T-helper 17 cell (primary cell): ENCODE measurements at regions not wholly inside any gene's neighbourhood (a gene's known extent, or its start where the extent isn't known, plus 50 kb on each side); places are given as distances from the start of the nearest gene placed in this dataset.

Source experiments
- ATAC-seq: fragments of 150-1000 bp; cut with Tn5 transposase; 2 replicates; pipeline ENCODE4 v1.10.0; 2021; ENCODE audit warnings: mild to moderate bottlenecking, moderate library complexity
- DNase-seq, 3 donors: peaks; one replicate each; pipeline versions ENCODE4 v3.0.0 to v3.0.0-alpha.2; 2020 to 2021
- H3K9me3 ChIP-seq: one replicate; pipeline ENCODE4 v1.7.0; 2013; ENCODE audit warnings: low read length, mild to moderate bottlenecking; ENCODE audit not compliant: control insufficient read depth, poor library complexity, severe bottlenecking
- H3K27ac Mint-ChIP-seq: one replicate; pipeline ENCODE4 v1.8.0; 2022; ENCODE audit warnings: mild to moderate bottlenecking, moderate library complexity, mixed read lengths
- H3K27me3 Mint-ChIP-seq: one replicate; pipeline ENCODE4 v1.8.0; 2022; ENCODE audit warnings: mixed read lengths
- H3K36me3 Mint-ChIP-seq: one replicate; pipeline ENCODE4 v1.8.0; 2022; ENCODE audit warnings: low read depth, mixed read lengths
- H3K4me1 Mint-ChIP-seq: one replicate; pipeline ENCODE4 v1.8.0; 2022; ENCODE audit warnings: mild to moderate bottlenecking, mixed read lengths
- H3K4me3 Mint-ChIP-seq: one replicate; pipeline ENCODE4 v1.8.0; 2022; ENCODE audit warnings: mild to moderate bottlenecking, moderate library complexity, mixed read lengths

- H3K27me3 Mint-ChIP-seq, result no peaks in the 10 kb centered on the region
- no peak for DNase-seq
- ATAC-seq, result no peak
- no peak overlapping the region for H3K27ac Mint-ChIP-seq
- H3K4me3 Mint-ChIP-seq, result no peak overlapping the region
- H3K36me3 Mint-ChIP-seq, result no peaks in the 10 kb centered on the region
- H3K4me1 Mint-ChIP-seq, result no peaks in the 10 kb centered on the region
- peaks cover 2% of the 10 kb centered on the region for H3K9me3 ChIP-seq
These were observed 1124.5 kb upstream of the ATXN8OS start for GRCh38 chr13:68982961-68983619.

GRCh38 chr13:68976287-68976686, 1131.3 kb upstream of the ATXN8OS start:
- no peak for ATAC-seq
- no peak overlapping the region for H3K27ac Mint-ChIP-seq
- H3K4me1 Mint-ChIP-seq, result no peaks in the 10 kb centered on the region
- H3K9me3 ChIP-seq, result peaks cover 2% of the 10 kb centered on the region
- no peak overlapping the region for H3K4me3 Mint-ChIP-seq
- H3K27me3 Mint-ChIP-seq, result no peaks in the 10 kb centered on the region
- DNase-seq, result no peak
- H3K36me3 Mint-ChIP-seq, result no peaks in the 10 kb centered on the region

- Mint-ChIP-seq H3K27me3 (no peaks in the 10 kb centered on the region), H3K36me3 (no peaks in the 10 kb centered on the region), H3K27ac (no peak overlapping the region), H3K4me1 (no peaks in the 10 kb centered on the region), H3K4me3 (no peak overlapping the region)
- DNase-seq, result no peak
- H3K9me3 ChIP-seq, result no peaks in the 10 kb centered on the region
- no peak for ATAC-seq
These were observed 1137.1 kb upstream of the ATXN8OS start for GRCh38 chr13:68970532-68970931.

- no peaks in the 10 kb centered on the region for H3K4me1 Mint-ChIP-seq
- no peak overlapping the region for H3K27ac Mint-ChIP-seq
- H3K9me3 ChIP-seq, result no peaks in the 10 kb centered on the region
- no peaks in the 10 kb centered on the region for H3K36me3 Mint-ChIP-seq
- ATAC-seq (no peak), DNase-seq (no peak)
- H3K27me3 Mint-ChIP-seq, result no peaks in the 10 kb centered on the region
- H3K4me3 Mint-ChIP-seq, result no peak overlapping the region
These were observed 1159.0 kb upstream of the ATXN8OS start for GRCh38 chr13:68948586-68948985.

GRCh38 chr13:68944272-68944671, 1163.4 kb upstream of the ATXN8OS start:
- Mint-ChIP-seq H3K4me1 (no peaks in the 10 kb centered on the region), H3K27me3 (no peaks in the 10 kb centered on the region), H3K4me3 (no peak overlapping the region), H3K36me3 (no peaks in the 10 kb centered on the region), H3K27ac (no peak overlapping the region)
- H3K9me3 ChIP-seq, result no peaks in the 10 kb centered on the region
- ATAC-seq (no peak), DNase-seq (no peak)

DNA sequence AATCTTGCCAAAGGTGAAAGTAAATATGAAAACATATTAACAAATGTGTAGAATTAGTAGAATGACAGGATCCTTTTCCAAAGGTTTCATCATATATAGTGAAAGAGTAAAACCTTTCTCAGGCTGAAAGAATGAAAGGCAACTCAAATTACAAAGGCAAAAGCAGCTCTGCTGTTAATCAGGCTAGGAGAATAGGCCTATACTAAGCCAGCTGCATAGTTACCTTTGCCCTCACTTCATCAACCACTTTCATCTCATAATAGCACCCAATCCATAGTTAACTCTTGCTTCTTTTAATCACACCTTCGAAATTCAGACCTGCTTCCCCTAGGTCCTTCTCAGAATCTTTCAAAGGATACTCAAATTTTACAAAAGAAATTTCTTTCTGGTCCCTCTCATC, 1167.6 kb upstream of the ATXN8OS start:
- ATAC-seq, result no peak
- H3K27me3 Mint-ChIP-seq, result no peaks in the 10 kb centered on the region
- no peak overlapping the region for H3K4me3 Mint-ChIP-seq
- no peak overlapping the region for H3K27ac Mint-ChIP-seq
- no peaks in the 10 kb centered on the region for H3K4me1 Mint-ChIP-seq
- H3K9me3 ChIP-seq, result peaks cover 3% of the 10 kb centered on the region
- no peak for DNase-seq
- H3K36me3 Mint-ChIP-seq, result no peaks in the 10 kb centered on the region

DNA sequence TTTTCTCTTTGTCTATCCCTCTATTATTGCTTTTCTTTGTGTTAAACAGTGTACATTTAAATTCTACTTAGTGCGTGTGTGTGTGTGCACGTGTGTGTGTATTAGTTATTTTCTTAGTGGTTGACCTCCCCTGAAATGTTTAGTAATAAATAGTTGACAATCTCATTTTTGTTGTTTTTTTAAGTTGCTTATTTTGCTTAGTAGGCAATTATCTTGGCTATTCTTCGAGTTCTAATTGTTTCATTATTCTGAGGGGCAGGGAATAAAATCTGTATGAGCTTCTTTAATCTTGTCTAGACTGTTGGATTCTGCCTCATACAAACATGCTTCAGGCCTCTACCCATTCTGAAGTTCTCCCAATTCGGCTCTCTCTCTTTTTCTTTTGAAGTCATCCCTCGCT, 1169.0 kb upstream of the ATXN8OS start:
- ATAC-seq (no peak), DNase-seq (no peak)
- H3K9me3 ChIP-seq, result peaks cover 3% of the 10 kb centered on the region
- Mint-ChIP-seq H3K4me1 (no peaks in the 10 kb centered on the region), H3K36me3 (no peaks in the 10 kb centered on the region), H3K4me3 (no peak overlapping the region), H3K27me3 (no peaks in the 10 kb centered on the region), H3K27ac (no peak overlapping the region)

- no peaks in the 10 kb centered on the region for H3K9me3 ChIP-seq
- no peak for DNase-seq
- H3K27ac Mint-ChIP-seq, result no peak overlapping the region
- no peak overlapping the region for H3K4me3 Mint-ChIP-seq
- ATAC-seq, result no peak
- H3K36me3 Mint-ChIP-seq, result no peaks in the 10 kb centered on the region
- no peaks in the 10 kb centered on the region for H3K27me3 Mint-ChIP-seq
- no peaks in the 10 kb centered on the region for H3K4me1 Mint-ChIP-seq
These were observed 1178.4 kb upstream of the ATXN8OS start for GRCh38 chr13:68929075-68929745.

GRCh38 chr13:68927387-68928026, 1180.1 kb upstream of the ATXN8OS start:
- Mint-ChIP-seq H3K36me3 (no peaks in the 10 kb centered on the region), H3K27ac (no peak overlapping the region), H3K4me3 (no peak overlapping the region), H3K27me3 (no peaks in the 10 kb centered on the region), H3K4me1 (no peaks in the 10 kb centered on the region)
- no peak for DNase-seq
- no peaks in the 10 kb centered on the region for H3K9me3 ChIP-seq
- ATAC-seq, result no peak

GRCh38 chr13:68923995-68924394, 1183.6 kb upstream of the ATXN8OS start:
- no peaks in the 10 kb centered on the region for H3K9me3 ChIP-seq
- H3K27ac Mint-ChIP-seq, result no peak overlapping the region
- no peak for DNase-seq
- ATAC-seq, result no peak
- H3K36me3 Mint-ChIP-seq, result no peaks in the 10 kb centered on the region
- H3K4me3 Mint-ChIP-seq, result no peak overlapping the region
- no peaks in the 10 kb centered on the region for H3K27me3 Mint-ChIP-seq
- H3K4me1 Mint-ChIP-seq, result no peaks in the 10 kb centered on the region

DNA sequence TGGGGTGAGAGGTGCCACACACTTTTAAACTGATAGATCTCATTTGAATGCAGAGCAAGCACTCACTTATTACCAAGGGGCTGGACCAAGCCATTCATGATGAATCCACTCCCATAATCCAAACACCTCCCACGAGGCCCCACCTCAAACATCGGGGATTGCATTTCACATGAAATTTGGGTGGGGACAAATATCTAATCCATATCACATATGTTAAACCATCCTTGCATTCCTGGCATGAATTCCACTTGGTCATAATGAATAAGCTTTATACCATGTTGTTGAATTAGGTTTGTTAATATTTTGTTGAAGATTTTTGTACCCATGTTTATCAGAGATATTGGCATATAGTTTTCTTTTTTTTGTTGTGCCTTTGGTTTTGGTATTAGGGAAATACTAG, 1198.7 kb upstream of the ATXN8OS start:
- no peak overlapping the region for H3K27ac Mint-ChIP-seq
- ATAC-seq (no peak), DNase-seq (no peak)
- H3K4me1 Mint-ChIP-seq, result no peaks in the 10 kb centered on the region
- H3K4me3 Mint-ChIP-seq, result no peak overlapping the region
- no peaks in the 10 kb centered on the region for H3K27me3 Mint-ChIP-seq
- no peaks in the 10 kb centered on the region for H3K9me3 ChIP-seq
- H3K36me3 Mint-ChIP-seq, result no peaks in the 10 kb centered on the region

DNA sequence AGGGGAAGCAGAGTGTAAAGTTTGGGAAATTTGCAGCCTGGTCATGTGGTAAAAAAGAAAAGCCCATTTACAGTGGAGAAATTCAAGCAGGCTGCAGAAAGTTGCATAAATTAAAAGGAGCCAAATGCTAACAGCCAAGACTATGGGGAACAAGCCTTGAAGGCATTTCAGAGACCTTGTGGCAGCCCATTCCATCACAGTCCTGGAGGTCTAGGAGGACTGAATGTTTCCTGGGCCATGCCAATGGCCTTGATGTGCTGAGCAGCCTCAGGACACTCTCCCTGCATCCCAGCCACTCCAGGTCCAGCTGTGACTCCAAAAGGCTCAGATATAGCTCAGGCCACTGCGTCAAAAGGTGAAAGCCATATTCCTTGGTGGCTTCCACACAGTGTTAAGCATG, 1202.4 kb upstream of the ATXN8OS start:
- no peaks in the 10 kb centered on the region for H3K4me1 Mint-ChIP-seq
- no peaks in the 10 kb centered on the region for H3K9me3 ChIP-seq
- no peaks in the 10 kb centered on the region for H3K36me3 Mint-ChIP-seq
- no peak overlapping the region for H3K27ac Mint-ChIP-seq
- H3K4me3 Mint-ChIP-seq, result no peak overlapping the region
- no peak for DNase-seq
- no peak for ATAC-seq
- no peaks in the 10 kb centered on the region for H3K27me3 Mint-ChIP-seq

- H3K9me3 ChIP-seq, result no peaks in the 10 kb centered on the region
- DNase-seq, result no peak
- no peaks in the 10 kb centered on the region for H3K36me3 Mint-ChIP-seq
These were observed 1210.2 kb upstream of the ATXN8OS start for GRCh38 chr13:68897331-68897928.

More at GRCh38 chr13:68897331-68897928, 1210.2 kb upstream of the ATXN8OS start:
- H3K4me3 Mint-ChIP-seq, result no peak overlapping the region
- H3K27me3 Mint-ChIP-seq, result no peaks in the 10 kb centered on the region
- no peak for ATAC-seq
- H3K4me1 Mint-ChIP-seq, result no peaks in the 10 kb centered on the region
- H3K27ac Mint-ChIP-seq, result no peak overlapping the region
